Activated gamma-delta T cell treated with anti-CD3 and anti-CD28 coated beads, Interleukin-2, amount 50 U/mL, for 16 hours (primary cell): ENCODE measurements at regions not wholly inside any gene's neighbourhood (a gene's known extent, or its start where the extent isn't known, plus 50 kb on each side); places are given as distances from the start of the nearest gene placed in this dataset.
"Not testable (repeated sequence)": the region's sequence is repeated elsewhere in the genome, so short reads cannot be mapped to it uniquely, and the experiment has no call there.

ENCODE experiments used
- DNase-seq: peaks from one replicate; pipeline ENCODE4 v3.0.0-alpha.2; 2020; ENCODE audit warnings: low read depth

GRCh38 chr12:61291647-61292046, 968.6 kb upstream of the USP15 start:
- DNase-seq: no peak

GRCh38 chr12:61294011-61294410, 966.2 kb upstream of the USP15 start:
- DNase-seq: not testable (repeated sequence)

GRCh38 chr12:61301817-61302216, 958.4 kb upstream of the USP15 start:
- DNase-seq: no peak

GRCh38 chr12:61302282-61302681, 957.9 kb upstream of the USP15 start:
- no peak for DNase-seq

GRCh38 chr12:61308220-61308619, 952.0 kb upstream of the USP15 start:
- no peak for DNase-seq

- no peak for DNase-seq
Measured at GRCh38 chr12:61311413-61311812, 948.8 kb upstream of the USP15 start.

GRCh38 chr12:61348871-61349270, 911.3 kb upstream of the USP15 start:
- DNase-seq: no peak

- DNase-seq: no peak
Measured at GRCh38 chr12:61355105-61355504, 905.1 kb upstream of the USP15 start.

- no peak for DNase-seq
Measured at GRCh38 chr12:61356485-61356884, 903.7 kb upstream of the USP15 start.

GRCh38 chr12:61357496-61357895, 902.7 kb upstream of the USP15 start:
- DNase-seq: no peak

- no peak for DNase-seq
Measured at GRCh38 chr12:61362037-61362436, 898.2 kb upstream of the USP15 start.

GRCh38 chr12:61365001-61365400, 895.2 kb upstream of the USP15 start:
- DNase-seq: no peak

GRCh38 chr12:61367281-61367785, 892.9 kb upstream of the USP15 start:
- no peak for DNase-seq

- DNase-seq: no peak
Measured at GRCh38 chr12:61369241-61369910, 890.8 kb upstream of the USP15 start.

GRCh38 chr12:61384511-61384910, 875.7 kb upstream of the USP15 start:
- no peak for DNase-seq

- DNase-seq: no peak
Measured at GRCh38 chr12:61385771-61386170, 874.4 kb upstream of the USP15 start.

GRCh38 chr12:61397668-61398067, 862.5 kb upstream of the USP15 start:
- no peak for DNase-seq

GRCh38 chr12:61412201-61412600, 848.0 kb upstream of the USP15 start:
- no peak for DNase-seq

- DNase-seq: no peak
Measured at GRCh38 chr12:61414470-61414869, 845.7 kb upstream of the USP15 start.

- DNase-seq: no peak
Measured at GRCh38 chr12:61422786-61423185, 837.4 kb upstream of the USP15 start.

GRCh38 chr12:61452076-61452475, 808.1 kb upstream of the USP15 start:
- no peak for DNase-seq

- DNase-seq: no peak
Measured at GRCh38 chr12:61487728-61488127, 772.5 kb upstream of the USP15 start.

GRCh38 chr12:61490526-61491498, 769.4 kb upstream of the USP15 start:
- DNase-seq: no peak
